ENCODE measurements at regions not wholly inside any gene's neighbourhood (a gene's known extent, or its start where the extent isn't known, plus 50 kb on each side); places are given as distances from the start of the nearest gene placed in this dataset.

DNA sequence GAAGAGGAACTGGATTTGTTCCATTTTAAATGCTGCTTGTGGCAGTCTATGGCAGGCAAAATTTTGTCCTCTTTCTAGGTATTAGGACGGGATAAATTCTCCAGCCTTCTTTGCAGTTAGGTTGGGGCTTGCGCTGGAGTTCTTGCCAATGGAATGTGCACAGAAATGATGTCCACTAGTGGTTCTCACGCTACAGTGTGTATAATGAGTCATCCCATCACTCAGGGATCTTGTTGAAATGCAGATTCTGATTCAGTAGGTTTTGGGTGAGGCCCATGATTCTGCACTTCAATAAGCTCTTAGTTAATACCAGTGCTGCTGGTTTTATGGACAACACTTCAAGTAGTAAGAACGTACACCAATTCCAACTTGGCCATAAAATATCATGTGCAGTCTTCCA is 317.6 kb upstream of the KLF4 start:
- TF ChIP-seq CTCF (IDR thresholded peaks at IDR 0.05; ENCODE audit: low read depth, low read length) (no peak), EZH2phosphoT487 (IDR thresholded peaks at IDR 0.05; ENCODE audit: low read depth) (no peak)
